ENCODE measurements at regions not wholly inside any gene's neighbourhood (a gene's known extent, or its start where the extent isn't known, plus 50 kb on each side); places are given as distances from the start of the nearest gene placed in this dataset.

DNA sequence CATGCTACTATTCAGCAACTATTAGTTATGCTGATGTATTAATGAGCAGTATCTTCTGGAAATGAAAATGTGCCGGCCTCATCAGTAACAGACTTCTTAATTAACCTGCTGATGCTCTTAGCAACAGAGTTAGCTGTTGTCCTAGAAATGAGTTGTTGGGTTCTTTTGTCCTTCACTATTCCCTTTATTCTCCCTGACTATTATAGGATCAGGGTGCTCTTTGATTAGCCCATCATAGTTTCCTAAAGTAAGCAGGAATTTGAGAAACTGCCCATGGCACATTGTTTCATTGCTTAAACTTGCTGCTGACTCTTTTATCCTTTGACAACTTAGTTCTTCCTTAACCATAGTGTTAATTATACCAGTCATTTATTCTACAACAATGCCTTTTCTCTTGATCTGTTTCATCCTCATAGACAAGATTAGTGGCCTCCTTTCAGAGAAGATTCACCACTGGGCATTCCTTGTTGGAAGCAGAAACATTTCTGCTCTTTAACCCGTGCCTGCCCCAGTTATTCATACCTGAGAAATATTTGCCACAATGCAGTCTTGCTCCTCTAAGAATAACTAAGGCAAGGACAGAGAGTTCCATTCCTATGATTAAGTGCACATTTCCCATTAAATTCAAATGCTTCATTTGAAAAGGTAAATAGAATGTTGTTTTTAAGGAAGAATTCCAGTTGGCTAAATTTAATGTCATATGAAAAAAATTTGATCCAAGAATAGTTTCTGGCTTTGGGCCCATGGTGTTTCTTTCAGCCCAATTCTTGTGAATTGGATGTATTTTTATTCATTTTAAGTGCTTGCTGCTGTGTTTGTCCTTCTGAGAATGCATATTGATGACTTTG, 573.3 kb upstream of the TBL1XR1 start:
- TF ChIP-seq, protein P1, sequence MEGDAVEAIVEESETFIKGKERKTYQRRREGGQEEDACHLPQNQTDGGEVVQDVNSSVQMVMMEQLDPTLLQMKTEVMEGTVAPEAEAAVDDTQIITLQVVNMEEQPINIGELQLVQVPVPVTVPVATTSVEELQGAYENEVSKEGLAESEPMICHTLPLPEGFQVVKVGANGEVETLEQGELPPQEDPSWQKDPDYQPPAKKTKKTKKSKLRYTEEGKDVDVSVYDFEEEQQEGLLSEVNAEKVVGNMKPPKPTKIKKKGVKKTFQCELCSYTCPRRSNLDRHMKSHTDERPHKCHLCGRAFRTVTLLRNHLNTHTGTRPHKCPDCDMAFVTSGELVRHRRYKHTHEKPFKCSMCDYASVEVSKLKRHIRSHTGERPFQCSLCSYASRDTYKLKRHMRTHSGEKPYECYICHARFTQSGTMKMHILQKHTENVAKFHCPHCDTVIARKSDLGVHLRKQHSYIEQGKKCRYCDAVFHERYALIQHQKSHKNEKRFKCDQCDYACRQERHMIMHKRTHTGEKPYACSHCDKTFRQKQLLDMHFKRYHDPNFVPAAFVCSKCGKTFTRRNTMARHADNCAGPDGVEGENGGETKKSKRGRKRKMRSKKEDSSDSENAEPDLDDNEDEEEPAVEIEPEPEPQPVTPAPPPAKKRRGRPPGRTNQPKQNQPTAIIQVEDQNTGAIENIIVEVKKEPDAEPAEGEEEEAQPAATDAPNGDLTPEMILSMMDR (IDR thresholded peaks at IDR 0.05), result no peak
- no peak for TF ChIP-seq POLR2AphosphoS5 (IDR thresholded peaks at IDR 0.05)
